Fibroblast of mammary gland (primary cell): ENCODE measurements at regions not wholly inside any gene's neighbourhood (a gene's known extent, or its start where the extent isn't known, plus 50 kb on each side); places are given as distances from the start of the nearest gene placed in this dataset.

Experiments
- DNase-seq: peaks from one replicate; pipeline ENCODE4 v3.0.0-alpha.2; 2010; ENCODE audit warnings: low read depth
- H3K4me3 ChIP-seq: 2 replicates; pipeline ENCODE4 v1.5.1; 2011; ENCODE audit warnings: low read depth, mild to moderate bottlenecking, low read length, moderate library complexity; ENCODE audit not compliant: control insufficient read depth
- CTCF ChIP-seq: conservative IDR thresholded peaks from 2 replicates; pipeline ENCODE4 v1.5.1; 2011; ENCODE audit warnings: low read depth, low read length, inconsistent platforms; ENCODE audit not compliant: control insufficient read depth, insufficient read depth

- DNase-seq, result no peak
- TF ChIP-seq CTCF, result no peak
- no peak overlapping the region for H3K4me3 ChIP-seq
These were observed 784.8 kb upstream of the KLHL29 start for GRCh38 chr2:22600156-22600555.

GRCh38 chr2:22600999-22601398 is 784.0 kb upstream of the KLHL29 start:
- H3K4me3 ChIP-seq, result no peak overlapping the region
- DNase-seq, result no peak
- no peak for TF ChIP-seq CTCF

- no peak for DNase-seq
- no peak overlapping the region for H3K4me3 ChIP-seq
- no peak for TF ChIP-seq CTCF
These were observed 780.8 kb upstream of the KLHL29 start for GRCh38 chr2:22604136-22604535.

- no peak overlapping the region for H3K4me3 ChIP-seq
- no peak for DNase-seq
- no peak for TF ChIP-seq CTCF
These were observed 768.9 kb upstream of the KLHL29 start for GRCh38 chr2:22616031-22616430.

GRCh38 chr2:22623620-22624019 is 761.4 kb upstream of the KLHL29 start:
- DNase-seq, result no peak
- H3K4me3 ChIP-seq, result no peak overlapping the region
- no peak for TF ChIP-seq CTCF

GRCh38 chr2:22626621-22627020 is 758.4 kb upstream of the KLHL29 start:
- TF ChIP-seq CTCF, result no peak
- no peak for DNase-seq
- H3K4me3 ChIP-seq, result no peak overlapping the region

- no peak for DNase-seq
- H3K4me3 ChIP-seq, result no peak overlapping the region
- TF ChIP-seq CTCF, result no peak
These were observed 756.8 kb upstream of the KLHL29 start for GRCh38 chr2:22628221-22628620.
